ENCODE measurements at regions not wholly inside any gene's neighbourhood (a gene's known extent, or its start where the extent isn't known, plus 50 kb on each side); places are given as distances from the start of the nearest gene placed in this dataset.
"Not testable (repeated sequence)": the region's sequence is repeated elsewhere in the genome, so short reads cannot be mapped to it uniquely, and the experiment has no call there.

DNA sequence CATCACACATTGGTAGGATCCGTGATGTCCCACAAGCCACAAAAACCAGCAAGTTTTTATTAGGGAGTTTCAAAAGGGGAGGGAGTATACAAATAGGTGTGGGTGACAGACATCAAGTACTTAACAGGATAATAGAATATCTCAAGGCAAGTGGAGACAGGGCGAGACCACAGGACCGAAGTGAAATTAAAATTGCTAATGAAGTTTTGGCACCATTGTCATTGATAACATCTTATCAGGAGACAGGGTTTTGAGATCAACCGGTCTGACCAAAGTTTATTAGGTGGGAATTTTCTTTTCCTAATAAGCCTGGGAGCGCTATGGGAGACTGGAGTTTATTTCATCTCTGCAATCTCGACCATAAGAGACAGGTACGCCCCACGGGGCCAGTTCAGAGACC, 178.5 kb downstream of the OTOP1 start:
- not testable (repeated sequence) for DNase-seq

DNA sequence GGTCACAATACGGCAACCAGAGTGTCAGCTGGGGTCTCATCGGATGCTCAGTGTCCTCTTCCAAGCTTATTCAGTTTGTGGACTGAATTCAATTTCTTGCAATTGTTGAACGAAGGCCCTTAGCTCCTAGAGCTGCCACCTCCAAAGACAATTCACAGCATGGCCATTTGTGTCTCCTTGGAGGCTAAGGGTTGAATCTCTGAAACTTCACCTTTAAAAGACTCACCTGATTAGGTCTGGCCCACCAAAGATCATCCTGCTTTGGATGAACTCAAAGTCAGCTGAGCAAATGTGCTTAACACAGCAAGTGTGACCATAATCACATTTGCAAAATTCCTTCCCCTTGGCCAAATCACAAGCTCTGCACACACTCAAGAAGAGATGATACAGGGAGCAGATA, 175.9 kb downstream of the OTOP1 start:
- DNase-seq, result not testable (repeated sequence)

DNA sequence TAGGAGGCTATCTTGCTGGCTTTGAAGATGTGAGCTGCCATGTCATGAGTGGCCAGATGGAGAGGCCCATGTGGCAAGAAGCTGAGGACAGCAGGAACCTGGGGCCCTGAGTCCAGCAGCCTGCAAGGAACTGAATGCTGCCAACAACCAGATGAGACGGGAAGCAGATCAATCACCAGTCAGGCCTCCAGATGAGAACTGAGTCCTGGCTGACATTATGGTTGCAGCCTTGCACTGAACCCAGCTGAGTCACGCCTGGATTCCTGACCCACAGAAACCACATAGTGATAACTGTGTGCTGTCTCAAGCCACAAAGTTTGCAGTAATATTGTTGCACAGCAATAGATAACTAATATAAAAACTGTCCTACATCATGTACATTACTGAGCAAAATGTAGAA, 173.8 kb downstream of the OTOP1 start:
- DNase-seq, result not testable (repeated sequence)

DNA sequence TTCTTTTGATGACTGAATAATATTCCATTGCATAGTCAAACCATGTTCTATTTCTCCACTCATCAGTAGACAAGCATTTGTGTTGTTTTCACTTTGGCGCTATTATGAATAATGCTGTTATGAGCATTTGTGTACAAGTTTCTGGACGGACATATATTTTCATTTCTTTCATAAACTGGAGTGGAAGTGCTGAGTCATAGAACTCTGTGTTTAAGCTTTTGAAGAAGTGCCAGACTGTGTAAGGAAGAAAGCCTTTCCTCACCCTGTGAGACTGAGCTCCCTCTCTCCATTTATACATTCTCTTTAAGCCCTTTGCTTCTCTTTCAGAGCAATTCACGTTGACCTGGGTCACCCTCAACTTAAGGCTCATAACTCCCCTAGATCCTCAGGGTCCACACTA, 169.5 kb downstream of the OTOP1 start:
- DNase-seq, result not testable (repeated sequence)

DNA sequence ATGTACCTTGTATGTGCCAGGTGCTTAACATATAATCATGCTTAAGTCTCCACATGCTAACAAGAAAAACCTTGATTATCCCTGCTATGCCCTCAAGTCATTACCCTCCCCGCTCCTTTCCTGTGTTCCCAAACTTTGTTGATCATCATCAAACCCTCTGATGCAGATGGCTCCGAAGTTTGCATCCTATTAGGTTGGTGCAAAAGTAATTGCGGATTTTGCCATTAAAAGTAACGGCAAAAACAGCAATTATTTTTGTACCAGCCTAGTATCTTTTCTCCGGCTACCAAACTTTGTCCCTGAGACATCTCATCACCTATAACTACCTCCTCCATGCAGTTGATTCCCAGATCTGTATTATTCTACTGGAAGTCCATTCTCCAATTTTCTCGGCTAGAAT, 142.6 kb downstream of the OTOP1 start:
- DNase-seq, result not testable (repeated sequence)

DNA sequence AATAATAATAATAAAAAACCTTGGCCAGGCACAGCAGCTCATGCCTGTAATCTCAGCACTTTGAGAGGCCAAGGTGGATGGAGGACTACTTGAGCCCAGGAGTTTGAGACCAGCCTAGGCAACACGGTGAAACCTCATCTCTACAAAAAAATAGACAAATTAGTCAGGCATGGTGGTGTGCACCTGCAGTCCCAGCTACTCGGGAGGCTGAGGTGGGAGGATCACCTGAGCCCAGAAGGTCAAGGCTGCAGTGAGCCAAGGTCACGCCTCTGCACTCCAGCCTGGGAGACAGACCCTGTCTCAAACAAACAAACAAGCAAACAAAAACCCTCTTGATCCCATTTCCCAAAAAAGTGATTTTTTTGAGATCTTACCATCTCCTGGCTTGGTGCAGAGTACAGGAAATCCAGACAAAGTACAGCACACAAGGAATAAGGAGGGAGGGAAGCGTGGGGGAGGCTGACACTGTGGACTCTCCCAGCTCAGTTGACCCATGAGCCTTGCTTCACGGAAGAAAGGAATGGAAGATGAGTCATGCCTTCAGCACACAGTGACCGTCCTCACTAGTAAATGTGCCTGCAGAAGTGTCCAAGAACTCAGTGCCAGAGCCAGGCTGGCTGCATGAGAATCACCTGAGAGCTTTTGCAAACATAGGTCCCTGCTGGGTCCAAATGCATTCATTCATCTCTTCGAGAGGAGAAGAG, 136.9 kb downstream of the OTOP1 start:
- DNase-seq, result not testable (repeated sequence)

DNA sequence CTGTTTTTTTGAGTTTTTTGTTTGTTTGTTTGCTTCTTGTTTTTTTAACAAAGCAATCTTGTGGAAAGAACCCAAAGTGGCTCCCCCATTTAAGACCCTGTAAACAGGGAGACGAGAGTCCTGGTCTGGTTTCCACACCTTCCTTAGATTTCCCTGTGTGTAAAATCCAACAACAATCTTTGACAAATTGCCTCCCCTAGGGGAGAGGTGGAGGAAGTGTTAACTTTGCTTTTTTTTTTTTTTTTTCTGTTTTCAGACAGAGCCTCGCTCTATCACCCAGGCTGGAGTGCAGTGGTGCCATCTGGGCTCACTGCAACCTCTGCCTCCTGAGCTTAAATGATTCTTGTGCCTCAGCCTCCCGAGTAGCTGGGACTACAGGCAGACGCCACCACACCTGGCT, 136.0 kb downstream of the OTOP1 start:
- not testable (repeated sequence) for DNase-seq

DNA sequence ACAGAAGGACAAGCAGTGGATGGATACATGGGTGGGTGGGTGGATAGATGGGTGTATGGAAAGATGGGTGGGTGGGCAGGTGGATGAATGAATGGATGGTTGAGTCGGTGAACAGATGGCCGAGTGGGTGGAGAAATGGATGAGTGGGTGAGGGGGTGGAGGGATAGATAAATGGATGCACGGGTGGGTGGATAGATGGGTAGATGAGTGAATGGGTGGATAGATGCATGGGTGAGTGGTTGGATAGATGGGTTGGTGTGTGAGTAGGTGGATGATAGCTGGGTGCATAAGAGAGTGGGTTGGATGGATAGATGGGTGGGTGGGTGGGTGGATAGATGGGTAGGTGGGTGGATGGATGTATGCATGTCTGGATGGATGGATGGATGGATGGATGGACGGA, 134.6 kb downstream of the OTOP1 start:
- DNase-seq, result not testable (repeated sequence)

DNA sequence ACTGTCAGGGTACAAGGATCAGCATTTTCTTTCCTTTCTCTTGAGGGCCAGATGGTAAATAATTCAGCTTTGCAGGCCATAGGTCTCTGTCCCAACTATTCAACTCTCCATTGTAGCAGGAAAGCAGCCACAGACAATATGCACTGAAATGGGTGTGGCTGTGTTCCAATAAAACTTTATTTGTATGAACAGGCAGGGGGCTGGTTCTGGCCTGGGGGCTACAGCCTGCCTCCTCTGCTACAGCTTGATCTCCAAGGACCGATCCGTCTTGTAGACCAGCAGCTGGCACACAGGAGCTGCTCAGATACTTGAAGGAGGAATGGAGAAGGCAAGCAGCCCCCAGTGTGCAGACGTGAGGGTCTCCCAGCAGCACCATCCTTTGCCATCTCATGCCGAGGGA, 127.1 kb downstream of the OTOP1 start:
- not testable (repeated sequence) for DNase-seq

DNA sequence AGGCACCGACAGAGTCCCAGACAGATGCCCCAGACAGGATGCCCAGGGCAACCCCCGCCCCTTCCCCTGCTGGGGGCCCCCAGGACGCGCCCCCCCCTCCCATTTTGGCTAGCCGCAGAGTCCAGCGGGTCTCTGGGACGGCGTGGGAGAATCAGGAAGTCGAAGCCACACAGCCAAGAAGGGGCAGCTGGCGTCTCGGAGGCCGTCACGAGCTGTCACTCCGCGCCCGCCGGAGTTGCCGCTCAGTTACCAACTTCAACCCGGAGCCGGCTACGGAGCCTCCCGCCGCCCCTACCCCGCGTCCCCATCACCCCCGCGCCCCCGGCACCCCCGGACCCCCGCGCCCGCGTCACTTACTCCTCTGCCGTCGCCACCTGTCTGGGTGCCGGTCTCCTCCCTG, 119.8 kb downstream of the OTOP1 start:
- not testable (repeated sequence) for DNase-seq

DNA sequence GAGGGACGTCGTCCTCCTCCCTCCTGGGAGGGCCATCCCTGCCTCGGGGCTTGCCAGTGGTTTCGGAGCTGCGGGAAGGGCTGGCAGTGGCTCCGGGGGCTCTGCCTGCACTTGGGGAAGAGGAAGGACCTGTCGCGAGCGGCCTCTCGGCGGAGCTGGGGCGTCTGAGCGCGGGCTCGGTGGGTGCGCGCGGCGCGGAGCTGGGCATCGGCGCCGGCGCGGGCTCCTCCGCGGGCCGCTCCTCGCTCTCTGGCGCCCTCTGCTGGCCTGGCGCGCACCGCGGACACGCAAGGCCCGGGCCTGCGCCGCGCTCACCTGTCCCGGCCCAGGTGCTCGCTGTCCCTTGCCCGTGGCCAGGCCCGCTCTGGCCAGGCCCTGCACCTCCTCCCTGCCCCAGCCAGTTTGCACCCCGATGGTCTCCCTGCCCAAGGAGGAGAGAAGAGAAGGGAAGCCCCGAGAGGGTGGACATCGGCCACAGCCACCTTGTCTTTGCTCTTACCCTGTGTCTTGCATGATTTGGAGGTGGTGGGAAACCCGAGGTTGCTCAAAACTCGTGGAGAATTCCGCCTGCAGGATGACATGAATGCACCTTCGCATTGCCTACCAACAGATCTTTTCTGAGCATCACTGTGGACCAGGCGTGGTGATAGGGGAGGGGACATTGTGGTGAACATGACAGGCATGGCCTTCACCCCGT, 119.2 kb downstream of the OTOP1 start:
- DNase-seq, result not testable (repeated sequence)

DNA sequence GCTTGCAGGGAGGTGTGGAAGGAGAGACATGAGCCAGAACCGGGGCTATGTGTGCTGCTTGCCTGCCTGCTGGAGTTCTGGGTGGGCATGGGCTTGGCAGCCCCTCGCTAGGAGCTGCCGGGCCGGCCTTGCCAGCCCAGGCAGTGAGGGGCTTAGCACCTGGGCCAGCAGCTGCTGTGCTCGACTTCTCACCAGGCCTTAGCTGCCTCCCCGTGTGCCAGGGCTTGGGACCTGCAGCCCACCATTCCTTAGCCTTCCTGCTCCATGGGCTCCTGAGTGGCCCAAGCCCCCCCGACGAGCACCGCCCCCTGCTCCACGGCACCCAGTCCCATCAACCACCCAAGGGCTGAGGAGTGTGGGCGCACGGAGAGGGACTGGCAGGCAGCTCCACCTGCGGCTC, 111.3 kb downstream of the OTOP1 start:
- DNase-seq, result not testable (repeated sequence)

DNA sequence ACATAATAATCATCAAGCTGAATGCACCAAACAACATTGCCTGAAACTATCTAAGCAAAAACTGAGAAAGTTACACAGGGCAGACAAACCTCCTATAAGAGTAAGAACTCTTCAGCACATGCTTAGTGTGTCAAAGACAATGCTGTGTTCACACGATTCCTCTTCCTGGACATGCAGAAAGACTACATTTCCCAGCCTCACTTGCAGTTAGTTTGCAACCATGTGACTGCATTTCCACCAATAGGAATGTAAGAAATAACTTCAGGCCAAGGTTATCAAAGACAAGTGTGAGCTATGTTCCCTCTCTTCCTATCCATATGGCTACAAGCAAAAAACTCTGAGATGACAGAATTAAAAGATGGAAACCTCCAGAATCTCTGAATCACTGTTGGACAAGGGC, 109.8 kb downstream of the OTOP1 start:
- DNase-seq, result not testable (repeated sequence)

DNA sequence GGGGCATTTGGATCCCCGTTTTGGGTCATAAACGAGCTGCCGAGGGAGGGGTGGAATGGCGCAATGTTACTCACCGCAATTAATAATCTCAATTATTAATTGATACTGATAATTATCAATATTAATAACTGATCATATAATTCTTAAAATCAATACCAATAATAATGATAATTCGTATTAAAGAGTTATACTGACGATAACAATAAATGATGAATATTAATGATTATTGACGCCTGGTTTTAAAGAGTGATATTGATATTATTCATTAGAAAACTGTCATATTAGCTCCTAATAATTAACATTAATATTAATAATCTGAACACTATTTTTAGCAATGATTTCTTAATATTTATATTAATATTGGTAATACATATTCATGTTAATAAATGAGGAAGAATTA, 92.4 kb downstream of the OTOP1 start:
- DNase-seq, result not testable (repeated sequence)

DNA sequence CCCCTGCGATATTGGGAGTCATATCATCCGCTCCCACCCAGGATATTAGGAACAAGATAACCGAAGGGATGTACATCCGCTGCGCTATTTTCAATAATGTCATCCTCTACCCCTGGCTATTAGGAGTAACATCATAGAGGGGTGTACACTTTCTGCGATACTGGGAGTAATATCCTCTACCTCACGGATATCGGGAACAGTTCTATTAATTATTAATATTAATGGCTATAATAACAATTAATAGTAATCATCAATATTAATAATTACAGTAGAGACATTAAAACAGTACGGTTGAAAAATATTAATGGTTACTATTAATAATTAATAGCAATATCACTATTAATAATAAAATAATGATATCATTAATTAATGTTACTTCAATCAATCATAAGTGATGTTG, 90.1 kb downstream of the OTOP1 start:
- not testable (repeated sequence) for DNase-seq

Measured in NCI-H1048 (cell line).